SH-SY5Y (cell line): ENCODE measurements at regions not wholly inside any gene's neighbourhood (a gene's known extent, or its start where the extent isn't known, plus 50 kb on each side); places are given as distances from the start of the nearest gene placed in this dataset.

Experiments used
- GATA2 ChIP-seq: IDR thresholded peaks from 2 replicates; pipeline ENCODE4 v1.6.1; 2011; ENCODE audit warnings: mild to moderate bottlenecking, low read depth, low read length
- GATA3 ChIP-seq: IDR thresholded peaks from 2 replicates; pipeline ENCODE4 v1.6.1; 2011; ENCODE audit warnings: low read depth, mild to moderate bottlenecking, low read length, moderate library complexity

- TF ChIP-seq GATA2: no peak
- TF ChIP-seq GATA3: no peak
These were observed 105.4 kb upstream of the AKIRIN2 start for GRCh38 chr6:87807475-87807874.
